Astrocyte (in vitro differentiated cells and primary cell): ENCODE measurements at regions not wholly inside any gene's neighbourhood (a gene's known extent, or its start where the extent isn't known, plus 50 kb on each side); places are given as distances from the start of the nearest gene placed in this dataset.
"Not testable (repeated sequence)": the region's sequence is repeated elsewhere in the genome, so short reads cannot be mapped to it uniquely, and the experiment has no call there.

Source experiments
- CTCF ChIP-seq: IDR thresholded peaks from 2 replicates; pipeline ENCODE4 v1.5.1; 2011; ENCODE audit warnings: low read depth, mild to moderate bottlenecking, inconsistent platforms, low read length, moderate library complexity; ENCODE audit not compliant: insufficient read depth
- EZH2 ChIP-seq: IDR thresholded peaks from 2 replicates; pipeline ENCODE4 v1.6.1; 2012; ENCODE audit warnings: mild to moderate bottlenecking, low read length, inconsistent platforms; ENCODE audit not compliant: insufficient read depth

- TF ChIP-seq CTCF, EZH2: not testable (repeated sequence)
These were observed 76.5 kb upstream of the PZP start for GRCh38 chr12:9284724-9285123.
